H54 (cell line): ENCODE measurements at regions not wholly inside any gene's neighbourhood (a gene's known extent, or its start where the extent isn't known, plus 50 kb on each side); places are given as distances from the start of the nearest gene placed in this dataset.

Experiments used
- DNase-seq: peaks from one replicate; pipeline ENCODE4 v3.0.0; 2011; ENCODE audit warnings: low spot score, mixed read lengths; ENCODE audit not compliant: insufficient read length
- FAIRE-seq: peaks from 3 replicates; lab custom pipeline; 2011; peaks lifted over from hg19 to GRCh38; lab: Jason Lieb, UNC
- POLR2A ChIP-seq: IDR thresholded peaks from 2 replicates; pipeline ENCODE4 v1.6.1; 2011; ENCODE audit warnings: low read depth, mild to moderate bottlenecking, low read length

DNA sequence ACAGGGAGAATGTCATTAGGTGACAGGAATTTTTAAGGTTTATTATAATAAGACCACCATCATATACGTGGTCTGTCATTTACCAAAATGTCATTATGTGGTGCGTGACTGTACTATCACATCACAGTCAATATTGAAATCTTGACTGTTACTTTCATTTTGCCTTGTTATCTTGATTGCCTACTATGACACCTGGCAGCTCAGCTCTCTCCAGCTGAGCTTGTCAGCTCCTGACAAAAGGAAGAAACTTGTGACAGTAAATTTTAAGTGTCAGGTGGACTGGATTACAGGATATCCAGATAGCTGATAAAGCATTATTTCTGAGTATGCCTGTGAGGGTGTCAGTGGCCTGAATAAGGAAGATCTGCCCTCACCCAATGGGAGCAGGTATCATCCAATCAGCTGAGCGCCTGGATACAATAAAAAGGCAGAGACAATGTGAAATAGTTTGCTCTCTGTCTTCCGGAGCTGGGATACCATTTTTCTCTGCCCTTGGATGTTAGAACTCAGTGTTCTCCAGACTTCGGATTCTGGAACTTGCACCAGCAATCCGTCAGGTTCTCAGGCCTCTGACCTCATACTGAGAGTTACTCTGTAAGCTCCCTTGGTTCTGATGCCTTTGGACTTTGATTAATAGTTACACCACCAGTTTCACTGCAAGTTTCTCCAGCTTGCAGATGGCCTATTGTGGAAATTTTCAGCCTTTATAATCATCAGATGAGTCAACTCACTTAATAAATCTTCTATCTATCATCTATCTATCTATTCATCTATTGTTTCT, 1454.7 kb upstream of the IGFBP7 start:
- DNase-seq: no peak
- no peak for TF ChIP-seq POLR2A
- FAIRE-seq: no peak

GRCh38 chr4:58561170-58561569, 1451.0 kb upstream of the IGFBP7 start:
- no peak for DNase-seq
- no peak for FAIRE-seq
- TF ChIP-seq POLR2A: no peak

GRCh38 chr4:58560736-58561135, 1450.6 kb upstream of the IGFBP7 start:
- FAIRE-seq (no peak), DNase-seq (no peak)
- no peak for TF ChIP-seq POLR2A

DNA sequence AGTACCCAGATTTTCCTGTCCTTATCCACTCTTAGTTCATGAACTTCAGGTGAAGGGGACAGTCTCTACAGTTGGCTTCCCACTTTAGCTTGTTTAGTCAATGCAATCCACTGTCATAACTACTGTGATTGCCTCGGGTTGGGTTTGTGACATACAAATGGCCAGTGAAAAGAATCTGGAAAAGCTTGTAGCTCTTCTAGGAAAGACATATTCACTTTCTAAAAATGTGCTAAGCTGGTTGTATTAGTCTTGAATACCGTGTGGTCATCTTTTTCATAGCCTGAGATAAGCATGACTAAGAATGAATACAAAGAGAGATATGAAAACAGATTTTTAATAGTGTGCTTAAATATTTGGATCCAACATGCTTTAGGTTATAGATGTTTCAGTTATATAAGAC, 1443.5 kb upstream of the IGFBP7 start:
- no peak for TF ChIP-seq POLR2A
- FAIRE-seq (no peak), DNase-seq (no peak)

DNA sequence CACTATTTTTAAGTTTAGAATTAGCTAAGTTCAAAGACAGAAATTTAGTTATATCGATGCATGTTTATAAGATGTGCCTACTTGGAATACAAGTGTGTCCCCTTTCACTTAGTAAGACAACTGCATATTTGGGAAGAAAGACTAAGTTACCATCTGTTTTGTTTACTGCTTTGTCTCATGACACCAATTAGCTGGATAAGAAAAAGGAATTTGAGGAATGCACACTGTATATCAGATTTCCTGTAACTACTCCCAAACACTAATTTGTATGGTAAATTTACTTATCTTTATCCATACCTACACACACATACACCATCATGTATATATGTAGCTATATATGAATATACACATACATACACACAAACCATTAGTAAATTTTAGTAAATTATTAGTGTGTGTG, 1442.8 kb upstream of the IGFBP7 start:
- no peak for TF ChIP-seq POLR2A
- no peak for FAIRE-seq

GRCh38 chr4:58551676-58552075, 1441.5 kb upstream of the IGFBP7 start:
- no peak for FAIRE-seq
- TF ChIP-seq POLR2A: no peak
- no peak for DNase-seq

More for the DNA sequence above, 1442.8 kb upstream of the IGFBP7 start:
- no peak for DNase-seq

GRCh38 chr4:58543465-58543864, 1433.3 kb upstream of the IGFBP7 start:
- DNase-seq (no peak), FAIRE-seq (no peak)
- TF ChIP-seq POLR2A: no peak

DNA sequence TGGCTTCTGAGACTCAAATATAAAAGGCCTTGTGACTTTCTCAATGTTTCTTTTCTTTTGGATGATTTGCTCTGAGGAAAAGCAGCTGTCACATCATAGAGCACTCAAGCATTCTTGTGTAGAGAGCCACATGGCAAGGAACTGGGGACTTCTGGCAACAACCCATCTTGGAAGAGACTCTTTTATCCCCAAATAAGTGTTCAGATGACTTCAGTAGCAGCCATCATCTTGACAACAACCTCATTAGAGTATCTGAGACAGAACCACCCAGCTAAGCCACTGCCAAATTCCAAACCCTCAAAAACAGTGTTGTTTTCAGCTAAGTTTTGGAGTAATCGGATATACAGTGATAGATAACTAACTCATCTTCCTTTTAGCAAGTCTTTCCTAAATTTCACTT, 1431.7 kb upstream of the IGFBP7 start:
- DNase-seq: no peak
- no peak for TF ChIP-seq POLR2A
- no peak for FAIRE-seq

DNA sequence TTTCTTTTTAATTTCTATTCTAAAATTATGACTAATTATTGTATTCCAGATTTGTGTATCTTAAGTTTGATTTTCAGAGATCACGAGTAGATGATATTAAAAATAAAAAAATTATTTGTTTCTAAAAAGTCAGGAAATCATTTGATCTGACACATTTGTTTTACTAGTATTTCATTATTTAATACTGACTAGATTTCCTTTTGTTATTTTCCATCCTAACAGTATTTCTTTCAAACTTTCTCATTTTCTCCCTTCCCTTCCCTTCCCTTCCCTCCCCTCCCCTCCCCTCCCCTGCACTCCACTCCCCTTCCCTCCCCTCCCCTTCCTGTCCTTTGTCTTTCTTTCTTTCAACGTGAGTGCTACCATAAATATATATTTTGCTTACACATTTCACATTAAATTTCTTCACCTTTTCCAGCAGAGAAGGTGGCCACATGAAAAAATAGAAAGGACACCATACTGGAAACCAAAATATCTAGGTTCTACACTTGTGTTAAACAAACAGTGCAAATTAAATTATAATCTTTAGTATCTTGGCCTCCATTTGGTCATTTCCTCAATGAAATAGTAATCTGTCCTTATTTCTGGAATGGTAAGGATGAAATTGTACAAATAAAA, 1412.7 kb upstream of the IGFBP7 start:
- FAIRE-seq: no peak
- no peak for TF ChIP-seq POLR2A

GRCh38 chr4:58515226-58515625, 1405.0 kb upstream of the IGFBP7 start:
- no peak for FAIRE-seq
- no peak for TF ChIP-seq POLR2A
- no peak for DNase-seq

More for the DNA sequence above, 1412.7 kb upstream of the IGFBP7 start:
- no peak for DNase-seq

DNA sequence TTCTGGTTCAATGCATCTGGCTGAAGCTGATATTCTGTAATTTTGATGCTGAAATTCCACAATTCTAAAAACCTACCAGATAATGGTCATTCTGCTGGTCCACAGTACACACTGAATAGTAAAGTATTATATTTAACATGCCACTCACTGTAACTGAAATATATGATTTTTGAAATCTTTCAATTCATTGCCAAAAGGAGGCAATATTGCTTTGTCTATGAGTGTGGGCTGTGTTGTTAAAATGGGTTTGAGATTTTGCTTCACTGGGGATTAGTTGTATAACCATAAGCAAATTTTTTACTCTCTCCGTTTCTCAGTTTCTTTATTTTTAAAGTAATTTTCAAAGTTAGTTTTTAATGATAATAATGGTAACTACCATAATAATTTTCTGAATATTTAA, 1404.1 kb upstream of the IGFBP7 start:
- DNase-seq (no peak), FAIRE-seq (no peak)
- no peak for TF ChIP-seq POLR2A

DNA sequence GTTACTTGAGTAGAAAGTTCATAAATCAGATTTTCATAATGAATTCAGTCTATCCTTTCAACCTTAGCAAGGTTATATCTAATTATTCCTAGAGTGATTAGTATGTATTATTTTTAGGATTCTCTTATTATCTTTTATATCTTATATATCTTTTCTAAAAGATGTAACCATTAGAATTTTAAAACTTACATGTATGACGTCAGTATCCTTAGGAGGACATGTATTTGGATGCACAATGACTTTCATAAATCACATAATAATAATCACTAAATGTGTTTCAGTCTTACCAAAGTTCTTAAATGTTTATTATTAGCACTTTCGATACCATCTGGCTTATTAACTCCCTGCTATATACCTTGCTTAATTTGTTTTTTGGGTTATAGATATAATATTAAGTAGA, 1400.5 kb upstream of the IGFBP7 start:
- TF ChIP-seq POLR2A: no peak
- FAIRE-seq (no peak), DNase-seq (no peak)

DNA sequence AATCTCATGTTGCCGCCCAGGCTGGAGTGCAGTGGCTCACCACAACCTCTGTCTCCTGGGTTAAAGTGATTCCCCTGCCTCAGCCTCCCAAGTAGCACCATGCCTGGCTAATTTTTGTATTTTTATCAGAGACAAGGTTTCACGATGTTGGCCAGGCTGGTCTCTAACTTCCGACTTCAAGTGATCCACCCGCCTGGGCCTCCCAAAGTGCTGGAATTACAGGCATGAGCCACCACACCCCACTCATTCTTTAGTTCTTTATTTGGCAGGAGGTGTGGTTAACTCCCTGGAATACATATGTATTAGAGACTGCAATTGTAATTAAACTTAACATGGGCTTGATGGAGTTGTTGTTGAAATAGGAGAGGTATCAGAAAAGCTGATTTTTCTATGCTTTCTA, 1396.9 kb upstream of the IGFBP7 start:
- no peak for FAIRE-seq
- TF ChIP-seq POLR2A: no peak
- no peak for DNase-seq

GRCh38 chr4:58502839-58503238, 1392.7 kb upstream of the IGFBP7 start:
- DNase-seq (no peak), FAIRE-seq (no peak)
- no peak for TF ChIP-seq POLR2A

GRCh38 chr4:58499182-58499581, 1389.0 kb upstream of the IGFBP7 start:
- FAIRE-seq (no peak), DNase-seq (no peak)
- TF ChIP-seq POLR2A: no peak
